NT2/D1 (cell line): ENCODE measurements at regions not wholly inside any gene's neighbourhood (a gene's known extent, or its start where the extent isn't known, plus 50 kb on each side); places are given as distances from the start of the nearest gene placed in this dataset.

ENCODE experiments used
- YY1 ChIP-seq: IDR thresholded peaks from 2 replicates; pipeline ENCODE4 v1.6.1; 2011; ENCODE audit not compliant: insufficient read length, insufficient read depth
- ZNF274 ChIP-seq: IDR thresholded peaks from 2 replicates; pipeline ENCODE4 v1.6.1; 2011; ENCODE audit warnings: mild to moderate bottlenecking, low read depth, low read length

DNA sequence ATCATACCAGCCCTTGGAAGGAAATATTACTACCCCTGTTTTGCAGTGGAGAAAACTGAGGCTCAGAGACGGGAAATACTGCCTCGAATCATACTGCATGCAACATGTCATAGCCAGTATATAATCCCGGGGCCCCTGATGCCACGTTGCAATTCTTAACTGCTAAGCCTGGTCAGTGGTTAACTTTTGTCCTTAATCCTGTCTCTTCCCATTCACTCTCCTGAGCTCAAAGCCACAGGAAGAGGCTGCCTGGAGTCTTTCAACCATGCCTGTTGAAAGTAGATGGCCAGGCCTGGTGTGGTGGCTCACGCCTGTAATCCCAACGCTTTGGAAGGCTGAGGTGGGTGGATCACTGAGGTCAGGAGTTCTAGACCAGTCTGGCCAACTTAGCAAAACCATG, 166.6 kb downstream of the MIAT start:
- TF ChIP-seq ZNF274 (no peak), YY1 (no peak)
